H1 (cell line): ENCODE measurements at regions not wholly inside any gene's neighbourhood (a gene's known extent, or its start where the extent isn't known, plus 50 kb on each side); places are given as distances from the start of the nearest gene placed in this dataset.

Source experiments
- POLR2A ChIP-seq, 2 experiments: IDR thresholded peaks; 1 replicate in 1 of 2; 2 replicates in 1 of 2; pipeline ENCODE4 v1.6.1; 2011; ENCODE audit warnings: low read depth in 2 of 2, low read length in 2 of 2, mild to moderate bottlenecking in 2 of 2; ENCODE audit errors: control extremely low read depth in 1 of 2
- TF ChIP-seq, protein P1 (sequence below): IDR thresholded peaks from 2 replicates; pipeline ENCODE4 v1.6.1; 2011; ENCODE audit warnings: low read depth, mild to moderate bottlenecking, low read length; ENCODE audit not compliant: insufficient read depth

DNA sequence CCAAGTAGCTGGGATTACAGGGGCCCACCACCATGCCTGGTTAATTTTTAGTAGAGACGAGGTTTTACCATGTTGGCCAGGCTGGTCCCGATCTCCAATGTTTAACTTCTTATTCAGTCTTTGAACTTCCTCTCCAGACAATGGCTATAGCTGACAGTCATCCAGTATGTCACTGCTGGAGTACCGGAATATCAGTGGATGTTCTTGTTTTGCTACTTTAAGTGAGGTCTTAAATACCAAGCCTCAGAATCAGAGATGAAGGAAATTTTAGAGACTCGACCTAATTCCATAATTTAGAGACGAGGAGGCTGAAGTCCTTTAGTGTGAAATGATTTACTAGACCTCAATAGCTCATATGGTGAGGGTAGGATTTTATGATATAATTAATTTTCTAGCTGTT lies 294.8 kb upstream of the KLF6 start:
- no peak for TF ChIP-seq POLR2A (IDR thresholded peaks at IDR 0.05; ENCODE audit: control extremely low read depth in 1 of 2, low read depth in 2 of 2, low read length in 2 of 2)
- TF ChIP-seq, protein P1, sequence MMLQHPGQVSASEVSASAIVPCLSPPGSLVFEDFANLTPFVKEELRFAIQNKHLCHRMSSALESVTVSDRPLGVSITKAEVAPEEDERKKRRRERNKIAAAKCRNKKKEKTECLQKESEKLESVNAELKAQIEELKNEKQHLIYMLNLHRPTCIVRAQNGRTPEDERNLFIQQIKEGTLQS = no peak
